Parathyroid adenoma (tissue), 2 donors: ENCODE measurements at regions not wholly inside any gene's neighbourhood (a gene's known extent, or its start where the extent isn't known, plus 50 kb on each side); places are given as distances from the start of the nearest gene placed in this dataset.

Experiments used
- H2AFZ ChIP-seq: fragments of 300-600 bp; sonication (generic); one replicate; pipeline ENCODE4 v1.7.0; 2017; ENCODE audit warnings: antibody characterized with exemption, mild to moderate bottlenecking
- H3K27ac ChIP-seq: fragments of 300-600 bp; sonication (generic); one replicate; pipeline ENCODE4 v1.7.0; 2017
- H3K27me3 ChIP-seq: fragments of 300-600 bp; sonication (generic); one replicate; pipeline ENCODE4 v1.7.0; 2017; ENCODE audit warnings: low read length; ENCODE audit not compliant: control insufficient read depth, insufficient read depth
- H3K36me3 ChIP-seq: fragments of 300-600 bp; sonication (generic); one replicate; pipeline ENCODE4 v1.7.0; 2017; ENCODE audit warnings: low read length; ENCODE audit not compliant: control insufficient read depth, insufficient read depth
- H3K4me1 ChIP-seq: fragments of 300-600 bp; sonication (generic); one replicate; pipeline ENCODE4 v1.7.0; 2017; ENCODE audit warnings: control low read depth
- H3K4me2 ChIP-seq: fragments of 300-600 bp; sonication (generic); one replicate; pipeline ENCODE4 v1.7.0; 2017; ENCODE audit warnings: low read length
- H3K4me3 ChIP-seq: fragments of 300-600 bp; sonication (generic); one replicate; pipeline ENCODE4 v1.7.0; 2017; ENCODE audit warnings: low read depth, low read length
- H3K79me2 ChIP-seq: fragments of 300-600 bp; sonication (generic); one replicate; pipeline ENCODE4 v1.7.0; 2017; ENCODE audit warnings: control low read depth
- H3K9ac ChIP-seq: fragments of 300-600 bp; sonication (generic); one replicate; pipeline ENCODE4 v1.7.0; 2017; ENCODE audit warnings: mild to moderate bottlenecking
- H3K9me3 ChIP-seq: fragments of 300-600 bp; sonication (generic); one replicate; pipeline ENCODE4 v1.7.0; 2017; ENCODE audit warnings: low read length; ENCODE audit not compliant: control insufficient read depth
- CTCF ChIP-seq: fragments of 300-600 bp; sonication (generic); IDR thresholded peaks from one replicate; pipeline ENCODE4 v1.7.0; 2017; ENCODE audit warnings: antibody characterized with exemption, mild to moderate bottlenecking
- donor health status: primary hyperparathyroidism.

GRCh38 chr2:54065411-54065810 lies 50.0 kb upstream of the ACYP2 start:
- Histone ChIP-seq H3K4me2 (no peak overlapping the region), H3K79me2 (no peaks in the 10 kb centered on the region), H3K9me3 (no peaks in the 10 kb centered on the region), H3K4me1 (peaks cover 9% of the 10 kb centered on the region), H2AFZ (no peak overlapping the region), H3K36me3 (no peaks in the 10 kb centered on the region), H3K27me3 (no peaks in the 10 kb centered on the region), H3K9ac (no peak overlapping the region), H3K27ac (no peak overlapping the region), H3K4me3 (no peak overlapping the region)
- TF ChIP-seq CTCF, result no peak

GRCh38 chr2:54063967-54064535 lies 51.4 kb upstream of the ACYP2 start:
- H3K27ac ChIP-seq, result no peak overlapping the region
- H2AFZ ChIP-seq, result no peak overlapping the region
- H3K4me1 ChIP-seq, result peaks cover 9% of the 10 kb centered on the region
- TF ChIP-seq CTCF, result no peak
- H3K27me3 ChIP-seq, result no peaks in the 10 kb centered on the region
- H3K79me2 ChIP-seq, result no peaks in the 10 kb centered on the region
- H3K36me3 ChIP-seq, result no peaks in the 10 kb centered on the region
- no peak overlapping the region for H3K4me2 ChIP-seq
- no peak overlapping the region for H3K4me3 ChIP-seq
- no peaks in the 10 kb centered on the region for H3K9me3 ChIP-seq
- H3K9ac ChIP-seq, result no peak overlapping the region

GRCh38 chr2:54062401-54062800 lies 53.0 kb upstream of the ACYP2 start:
- Histone ChIP-seq H3K4me3 (no peak overlapping the region), H3K36me3 (no peaks in the 10 kb centered on the region), H3K4me2 (no peak overlapping the region), H3K9ac (no peak overlapping the region), H3K9me3 (no peaks in the 10 kb centered on the region), H3K27me3 (no peaks in the 10 kb centered on the region), H3K27ac (no peak overlapping the region), H2AFZ (no peak overlapping the region), H3K79me2 (no peaks in the 10 kb centered on the region), H3K4me1 (peaks cover 1% of the 10 kb centered on the region)
- TF ChIP-seq CTCF, result no peak

- Histone ChIP-seq H3K9me3 (no peaks in the 10 kb centered on the region), H3K4me2 (no peak overlapping the region), H2AFZ (no peak overlapping the region), H3K36me3 (no peaks in the 10 kb centered on the region), H3K79me2 (no peaks in the 10 kb centered on the region), H3K27ac (no peak overlapping the region), H3K4me1 (no peaks in the 10 kb centered on the region), H3K27me3 (no peaks in the 10 kb centered on the region), H3K4me3 (no peak overlapping the region), H3K9ac (no peak overlapping the region)
- no peak for TF ChIP-seq CTCF
These were observed 54.1 kb upstream of the ACYP2 start for GRCh38 chr2:54061272-54061671.

GRCh38 chr2:54059986-54060385 lies 55.4 kb upstream of the ACYP2 start:
- H3K4me1 ChIP-seq, result no peaks in the 10 kb centered on the region
- TF ChIP-seq CTCF, result no peak
- no peak overlapping the region for H2AFZ ChIP-seq
- no peak overlapping the region for H3K4me3 ChIP-seq
- no peak overlapping the region for H3K4me2 ChIP-seq
- no peaks in the 10 kb centered on the region for H3K27me3 ChIP-seq
- no peaks in the 10 kb centered on the region for H3K79me2 ChIP-seq
- no peak overlapping the region for H3K9ac ChIP-seq
- no peak overlapping the region for H3K27ac ChIP-seq
- H3K9me3 ChIP-seq, result no peaks in the 10 kb centered on the region
- H3K36me3 ChIP-seq, result no peaks in the 10 kb centered on the region
